ENCODE measurements at regions not wholly inside any gene's neighbourhood (a gene's known extent, or its start where the extent isn't known, plus 50 kb on each side); places are given as distances from the start of the nearest gene placed in this dataset.
"Not testable (repeated sequence)": the region's sequence is repeated elsewhere in the genome, so short reads cannot be mapped to it uniquely, and the experiment has no call there.

- DNase-seq = not testable (repeated sequence)
Observed at GRCh38 chr13:33418224-33418953, 132.8 kb upstream of the STARD13 start.

- not testable (repeated sequence) for DNase-seq
Observed at GRCh38 chr13:33420117-33420516, 134.6 kb upstream of the STARD13 start.

GRCh38 chr13:33426131-33426530 is 140.6 kb upstream of the STARD13 start:
- DNase-seq = no peak

- DNase-seq = no peak
Observed at GRCh38 chr13:33433316-33433715, 147.8 kb upstream of the STARD13 start.

- DNase-seq = no peak
Observed at GRCh38 chr13:33434676-33435075, 149.1 kb upstream of the STARD13 start.

- no peak for DNase-seq
Observed at GRCh38 chr13:33435207-33435606, 149.7 kb upstream of the STARD13 start.

GRCh38 chr13:33438918-33439317 is 153.4 kb upstream of the STARD13 start:
- DNase-seq = no peak

- no peak for DNase-seq
Observed at GRCh38 chr13:33441015-33441414, 155.5 kb upstream of the STARD13 start.

- no peak for DNase-seq
Observed at GRCh38 chr13:33445024-33445423, 159.5 kb upstream of the STARD13 start.

GRCh38 chr13:33445476-33445875 is 159.9 kb upstream of the STARD13 start:
- no peak for DNase-seq

- no peak for DNase-seq
Observed at GRCh38 chr13:33446821-33447725, 161.5 kb upstream of the STARD13 start.

- no peak for DNase-seq
Observed at GRCh38 chr13:33448889-33449288, 163.3 kb upstream of the STARD13 start.

GRCh38 chr13:33450956-33451709 is 165.6 kb upstream of the STARD13 start:
- DNase-seq = no peak

- DNase-seq = no peak
Observed at GRCh38 chr13:33452873-33453517, 167.4 kb upstream of the STARD13 start.

GRCh38 chr13:33453936-33454335 is 168.4 kb upstream of the STARD13 start:
- no peak for DNase-seq

GRCh38 chr13:33454844-33455705 is 169.5 kb upstream of the STARD13 start:
- DNase-seq = no peak

- DNase-seq = no peak
Observed at GRCh38 chr13:33459702-33460101, 174.1 kb upstream of the STARD13 start.

GRCh38 chr13:33462109-33462508 is 176.6 kb upstream of the STARD13 start:
- no peak for DNase-seq

GRCh38 chr13:33464345-33464744 is 178.8 kb upstream of the STARD13 start:
- no peak for DNase-seq

- no peak for DNase-seq
Observed at GRCh38 chr13:33466262-33466661, 180.7 kb upstream of the STARD13 start.

- no peak for DNase-seq
Observed at GRCh38 chr13:33467556-33467955, 182.0 kb upstream of the STARD13 start.

- no peak for DNase-seq
Observed at GRCh38 chr13:33471204-33471603, 185.6 kb upstream of the STARD13 start.
